Activated CD4-positive, alpha-beta T cell treated with anti-CD3 and anti-CD28 coated beads, Interleukin-2, amount 10 ng/mL, durations not matched to agents 24 days and 14 days (primary cell): ENCODE measurements at regions not wholly inside any gene's neighbourhood (a gene's known extent, or its start where the extent isn't known, plus 50 kb on each side); places are given as distances from the start of the nearest gene placed in this dataset.
"Not testable (repeated sequence)": the region's sequence is repeated elsewhere in the genome, so short reads cannot be mapped to it uniquely, and the experiment has no call there.

Experiments used
- DNase-seq: peaks from one replicate; pipeline ENCODE4 v3.0.0; 2022
- H3K27ac Mint-ChIP-seq: one replicate; pipeline ENCODE4 v1.8.0; 2022; ENCODE audit warnings: mild to moderate bottlenecking, mixed read lengths
- H3K27me3 Mint-ChIP-seq: one replicate; pipeline ENCODE4 v1.8.0; 2022; ENCODE audit warnings: mixed read lengths
- H3K36me3 Mint-ChIP-seq: one replicate; pipeline ENCODE4 v1.8.0; 2022; ENCODE audit warnings: low read depth, mild to moderate bottlenecking, mixed read lengths
- H3K4me1 Mint-ChIP-seq: one replicate; pipeline ENCODE4 v1.8.0; 2021; ENCODE audit warnings: mixed read lengths
- H3K4me3 Mint-ChIP-seq: one replicate; pipeline ENCODE4 v1.8.0; 2022; ENCODE audit warnings: mild to moderate bottlenecking, moderate library complexity, mixed read lengths
- H3K9me3 Mint-ChIP-seq: one replicate; pipeline ENCODE4 v1.8.0; 2021; ENCODE audit warnings: mixed read lengths
- intact Hi-C: fragments of 100-400 bp; cut with micrococcal nuclease; formaldehyde crosslinking; loops from one replicate; pipeline ENCODE4 v1.15.1; 2023

DNA sequence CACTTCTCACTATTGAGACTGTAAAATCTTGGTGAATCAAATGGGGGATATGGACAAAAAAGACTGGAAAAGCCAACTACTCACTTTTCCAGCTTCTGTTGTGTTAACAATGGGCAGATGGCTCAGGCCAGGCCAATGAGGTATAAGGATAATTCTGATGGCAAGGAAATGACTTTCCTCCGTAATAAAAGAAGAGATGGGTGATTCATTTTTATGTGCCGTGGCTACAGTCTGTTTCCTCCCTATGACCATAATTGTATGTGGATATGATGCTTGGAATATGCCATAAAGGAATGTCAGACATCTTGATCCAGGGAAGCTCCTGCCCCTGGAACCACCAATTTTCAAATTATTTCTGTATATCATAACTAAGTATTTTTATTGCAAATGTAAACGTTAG is 406.8 kb downstream of the CCDC85A start:
- intact Hi-C loops = no loop called here
- H3K36me3 Mint-ChIP-seq = no peaks in the 10 kb centered on the region
- H3K27me3 Mint-ChIP-seq = no peaks in the 10 kb centered on the region
- no peaks in the 10 kb centered on the region for H3K4me1 Mint-ChIP-seq
- no peaks in the 10 kb centered on the region for H3K9me3 Mint-ChIP-seq
- no peak overlapping the region for H3K27ac Mint-ChIP-seq
- H3K4me3 Mint-ChIP-seq = no peak overlapping the region
- DNase-seq = no peak

DNA sequence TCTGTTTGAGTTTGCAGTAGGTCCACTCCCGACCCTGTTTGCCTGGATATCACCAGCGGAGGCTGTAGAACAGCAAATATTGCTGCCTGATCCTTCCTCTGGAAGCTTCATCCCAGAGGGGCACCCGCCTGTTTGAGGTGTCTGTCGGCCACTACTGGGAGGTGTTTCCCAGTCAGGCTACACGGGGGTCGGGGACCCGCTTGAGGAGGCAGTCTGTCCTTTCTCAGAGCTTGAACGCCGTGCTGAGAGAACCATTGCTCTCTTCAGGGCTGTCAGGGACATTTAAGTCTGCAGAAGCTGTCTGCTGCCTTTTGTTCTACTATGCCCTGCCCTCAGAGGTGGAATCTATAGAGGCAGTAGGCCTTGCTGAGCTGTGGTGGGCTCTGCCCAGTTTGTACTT is 422.3 kb downstream of the CCDC85A start:
- H3K9me3 Mint-ChIP-seq, H3K4me1 Mint-ChIP-seq, DNase-seq, H3K36me3 Mint-ChIP-seq, H3K27me3 Mint-ChIP-seq, H3K27ac Mint-ChIP-seq, intact Hi-C loops, H3K4me3 Mint-ChIP-seq: not testable (repeated sequence)

DNA sequence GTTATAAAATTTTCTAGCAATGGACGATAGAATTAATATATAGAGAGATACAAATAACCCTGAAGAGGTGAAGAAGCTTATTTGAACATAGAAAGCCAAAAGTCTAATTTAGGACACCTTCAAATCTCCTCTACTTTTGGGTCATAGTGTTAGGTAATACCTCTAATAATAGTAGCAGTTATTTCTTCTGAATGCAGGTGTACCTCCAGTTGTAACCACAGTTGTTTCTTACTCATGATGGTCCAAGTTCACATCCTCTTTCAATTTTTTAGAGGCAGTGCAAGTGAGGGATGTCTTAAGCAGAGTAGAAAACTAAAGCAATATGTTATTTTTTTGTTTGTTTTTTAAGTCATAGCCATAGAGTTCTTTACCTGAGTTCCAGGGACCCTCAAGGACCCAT is 429.5 kb downstream of the CCDC85A start:
- Mint-ChIP-seq H3K4me1 (no peaks in the 10 kb centered on the region), H3K4me3 (no peak overlapping the region), H3K27me3 (no peaks in the 10 kb centered on the region), H3K9me3 (no peaks in the 10 kb centered on the region), H3K27ac (no peak overlapping the region), H3K36me3 (no peaks in the 10 kb centered on the region)
- intact Hi-C loops = no loop called here
- no peak for DNase-seq

DNA sequence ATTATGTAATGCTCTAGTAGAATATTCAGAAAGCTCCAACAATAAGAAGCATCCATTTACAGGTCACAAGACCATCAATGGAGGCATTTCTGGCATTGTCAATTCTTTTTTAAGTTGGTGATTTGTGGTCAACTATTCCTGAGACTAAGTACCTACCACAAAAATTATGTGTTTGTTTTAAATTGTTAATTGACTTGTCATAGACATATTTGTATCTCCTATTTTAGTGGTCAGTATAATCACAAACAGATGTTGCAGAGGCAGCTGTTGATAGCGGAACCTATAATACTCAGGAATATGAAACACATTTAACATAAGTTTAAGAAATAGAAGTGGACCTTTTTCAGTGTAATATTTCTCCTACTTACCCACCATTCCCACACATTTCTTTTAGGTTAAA is 430.1 kb downstream of the CCDC85A start:
- intact Hi-C loops = no loop called here
- DNase-seq = no peak
- Mint-ChIP-seq H3K4me1 (no peaks in the 10 kb centered on the region), H3K27me3 (no peaks in the 10 kb centered on the region), H3K9me3 (no peaks in the 10 kb centered on the region), H3K27ac (no peak overlapping the region), H3K4me3 (no peak overlapping the region), H3K36me3 (no peaks in the 10 kb centered on the region)

DNA sequence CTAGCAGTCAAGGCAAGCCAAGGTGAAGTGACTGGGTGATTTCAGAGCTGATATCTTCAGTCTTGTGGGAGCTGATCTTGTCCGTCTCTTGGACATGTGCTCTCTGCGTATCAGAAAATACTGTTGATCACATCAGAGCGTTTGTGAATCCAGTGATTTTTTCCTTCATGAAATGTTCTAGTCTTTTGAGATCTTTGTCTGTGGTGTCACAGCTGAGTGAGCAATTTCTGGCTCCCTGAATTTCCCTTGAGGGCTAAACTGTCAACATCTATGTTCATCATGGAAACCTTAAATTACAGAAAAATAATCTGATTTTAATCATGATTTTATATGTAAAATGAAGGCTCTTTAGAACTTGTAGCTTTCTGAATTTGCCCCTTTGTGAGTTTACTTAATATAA is 432.0 kb downstream of the CCDC85A start:
- H3K9me3 Mint-ChIP-seq = peaks cover under 1% of the 10 kb centered on the region
- H3K4me1 Mint-ChIP-seq = no peaks in the 10 kb centered on the region
- no peak overlapping the region for H3K4me3 Mint-ChIP-seq
- intact Hi-C loops = no loop called here
- DNase-seq = no peak
- H3K36me3 Mint-ChIP-seq = no peaks in the 10 kb centered on the region
- no peaks in the 10 kb centered on the region for H3K27me3 Mint-ChIP-seq
- no peak overlapping the region for H3K27ac Mint-ChIP-seq

DNA sequence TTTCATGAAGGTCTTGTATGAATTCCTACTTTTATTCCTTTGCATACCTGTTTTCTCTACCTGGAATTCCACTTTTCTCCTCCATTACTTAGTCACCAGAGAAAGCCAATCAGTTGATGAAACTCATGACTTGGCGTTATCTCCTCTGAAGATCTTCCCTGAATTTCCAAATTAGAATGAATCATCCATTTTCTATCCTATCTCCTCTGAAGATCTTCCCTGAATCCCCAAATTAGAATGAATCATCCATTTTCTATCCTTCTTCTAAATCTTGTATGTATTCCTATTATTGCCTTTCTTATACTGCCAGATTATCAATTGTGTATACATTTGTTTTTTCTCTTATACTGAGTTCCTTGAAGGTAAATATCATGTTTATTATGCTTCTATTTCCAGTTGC is 440.4 kb downstream of the CCDC85A start:
- Mint-ChIP-seq H3K4me3 (no peak overlapping the region), H3K9me3 (peaks cover 11% of the 10 kb centered on the region), H3K27ac (no peak overlapping the region), H3K4me1 (no peaks in the 10 kb centered on the region), H3K36me3 (no peaks in the 10 kb centered on the region), H3K27me3 (no peaks in the 10 kb centered on the region)
- intact Hi-C loops = no loop called here
- no peak for DNase-seq

DNA sequence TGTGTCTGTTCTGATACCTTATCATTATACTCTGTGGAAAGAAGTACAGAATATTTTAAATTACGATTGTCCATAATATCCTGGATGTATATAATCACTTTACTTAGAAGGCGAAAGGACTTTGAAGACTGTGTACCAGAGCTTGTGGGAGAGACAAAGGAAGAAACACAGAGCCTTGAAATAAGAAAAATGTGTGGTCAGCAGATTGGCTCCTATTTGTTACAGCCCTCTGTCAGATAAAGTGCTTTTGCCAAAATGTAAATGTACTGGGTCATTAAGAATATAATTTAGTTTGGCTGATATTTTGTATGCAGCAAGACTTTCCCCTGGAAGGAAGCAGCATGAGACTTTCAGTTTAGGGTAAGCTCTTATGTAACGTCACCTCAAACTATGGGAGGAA is 443.1 kb downstream of the CCDC85A start:
- Mint-ChIP-seq H3K27me3 (no peaks in the 10 kb centered on the region), H3K36me3 (no peaks in the 10 kb centered on the region), H3K4me1 (no peaks in the 10 kb centered on the region), H3K4me3 (no peak overlapping the region), H3K27ac (no peak overlapping the region), H3K9me3 (peaks cover 3% of the 10 kb centered on the region)
- DNase-seq = no peak
- intact Hi-C loops = no loop called here

DNA sequence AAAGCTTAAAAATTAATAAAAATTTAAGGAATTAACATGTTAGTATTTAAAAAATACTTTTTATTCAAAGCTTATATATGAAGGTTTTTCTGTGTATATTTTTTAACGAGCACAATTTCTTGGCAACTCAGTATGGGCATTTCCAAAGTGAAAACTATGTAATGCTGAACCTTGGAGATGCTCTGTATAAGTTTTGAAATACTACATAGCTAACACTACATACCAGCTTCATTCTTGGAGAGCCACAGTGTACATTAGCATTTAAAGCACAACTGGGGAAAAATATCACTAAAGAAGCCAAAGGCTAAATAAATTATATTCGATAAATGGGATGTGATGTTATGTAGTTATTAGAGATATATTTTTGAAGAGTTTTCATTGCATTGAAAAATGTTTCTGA is 446.5 kb downstream of the CCDC85A start:
- no peak overlapping the region for H3K4me3 Mint-ChIP-seq
- no peaks in the 10 kb centered on the region for H3K4me1 Mint-ChIP-seq
- DNase-seq = no peak
- no peaks in the 10 kb centered on the region for H3K36me3 Mint-ChIP-seq
- intact Hi-C loops = no loop called here
- peaks cover 7% of the 10 kb centered on the region for H3K9me3 Mint-ChIP-seq
- no peak overlapping the region for H3K27ac Mint-ChIP-seq
- H3K27me3 Mint-ChIP-seq = no peaks in the 10 kb centered on the region

DNA sequence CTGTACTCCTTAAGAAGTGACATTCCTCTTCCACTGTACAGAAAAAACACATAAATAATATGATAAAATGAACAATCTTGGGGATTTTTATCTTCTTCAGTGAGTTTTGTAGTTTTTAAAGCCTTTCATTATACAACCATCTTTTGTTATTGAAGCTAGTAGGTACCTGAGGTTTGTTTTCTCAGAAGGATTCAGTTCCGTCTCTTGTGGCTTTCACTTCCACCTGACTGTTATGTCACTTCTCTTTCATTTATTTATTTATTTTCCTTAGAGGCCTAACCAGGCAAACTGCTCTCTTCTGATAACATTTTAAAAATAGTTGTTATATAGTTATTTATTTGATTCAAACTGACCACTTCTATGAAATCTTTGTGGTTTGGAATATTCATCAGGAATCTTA is 464.2 kb downstream of the CCDC85A start:
- no peak for DNase-seq
- Mint-ChIP-seq H3K27ac (no peak overlapping the region), H3K27me3 (no peaks in the 10 kb centered on the region), H3K36me3 (no peaks in the 10 kb centered on the region), H3K4me1 (no peaks in the 10 kb centered on the region), H3K9me3 (peaks cover 4% of the 10 kb centered on the region), H3K4me3 (no peak overlapping the region)
- intact Hi-C loops = no loop called here

DNA sequence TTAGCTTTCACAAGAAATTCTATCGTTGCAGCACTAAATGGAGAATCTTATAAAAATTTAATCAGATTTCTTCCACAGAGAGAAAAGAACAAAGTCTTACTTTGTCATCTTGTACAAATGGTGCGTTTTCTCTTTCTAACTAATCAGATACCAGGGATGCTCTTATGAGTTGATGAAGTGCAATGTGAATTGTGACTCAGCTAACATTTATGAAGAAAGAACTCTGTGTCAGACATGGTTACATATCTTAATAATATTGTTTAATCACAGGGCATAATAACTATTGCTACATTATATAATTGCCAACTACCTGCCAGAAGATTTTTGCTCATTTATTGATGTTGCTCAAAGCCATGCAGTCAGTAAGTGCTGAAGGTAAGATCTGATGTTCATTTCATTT is 465.0 kb downstream of the CCDC85A start:
- intact Hi-C loops = no loop called here
- Mint-ChIP-seq H3K27ac (no peak overlapping the region), H3K36me3 (no peaks in the 10 kb centered on the region), H3K27me3 (no peaks in the 10 kb centered on the region), H3K9me3 (peaks cover 4% of the 10 kb centered on the region), H3K4me1 (no peaks in the 10 kb centered on the region), H3K4me3 (no peak overlapping the region)
- no peak for DNase-seq

DNA sequence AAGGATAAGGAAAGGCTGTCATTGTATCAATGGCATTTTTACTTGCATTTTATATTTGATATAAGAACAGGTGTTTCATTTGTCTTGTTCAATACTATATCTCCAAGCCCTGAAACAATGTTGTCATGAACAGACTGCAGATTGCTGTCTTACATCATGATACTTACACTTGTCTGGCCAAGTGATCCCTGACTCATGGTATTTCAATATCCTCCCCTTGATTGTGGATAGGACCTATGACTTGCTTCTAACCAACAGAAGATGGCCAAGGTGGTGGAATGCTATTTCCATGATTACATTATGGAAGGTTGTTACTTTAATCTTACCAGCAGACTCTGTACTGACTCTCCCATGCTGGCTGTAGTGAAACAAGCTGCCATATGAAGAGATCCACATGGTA is 471.1 kb downstream of the CCDC85A start:
- H3K4me1 Mint-ChIP-seq = no peaks in the 10 kb centered on the region
- H3K27me3 Mint-ChIP-seq = no peaks in the 10 kb centered on the region

DNA sequence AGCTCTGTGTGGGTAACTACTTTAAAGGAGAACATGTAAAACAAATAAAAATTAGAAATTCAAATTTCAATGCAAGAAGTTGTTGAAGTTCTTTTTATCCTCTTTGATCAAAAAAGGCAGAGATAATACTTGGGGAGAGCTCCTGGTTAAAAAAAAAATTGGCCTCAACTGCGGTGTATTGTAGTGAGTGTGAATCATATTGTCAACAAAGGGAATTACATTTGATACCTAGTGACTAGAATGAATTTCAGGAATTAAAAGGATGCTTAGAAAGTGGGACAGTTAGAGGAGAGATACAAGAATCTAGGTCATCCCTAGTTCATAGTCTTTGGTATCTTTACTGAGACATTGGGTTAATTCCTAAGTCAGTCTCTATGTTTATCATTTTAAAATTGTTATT is 473.0 kb downstream of the CCDC85A start:
- peaks cover 8% of the 10 kb centered on the region for H3K9me3 Mint-ChIP-seq
- no peak overlapping the region for H3K27ac Mint-ChIP-seq
- H3K4me3 Mint-ChIP-seq = no peak overlapping the region
- no peaks in the 10 kb centered on the region for H3K4me1 Mint-ChIP-seq
- no peaks in the 10 kb centered on the region for H3K36me3 Mint-ChIP-seq
- H3K27me3 Mint-ChIP-seq = no peaks in the 10 kb centered on the region
- intact Hi-C loops = no loop called here
- no peak for DNase-seq

More for the DNA sequence above, 471.1 kb downstream of the CCDC85A start:
- no peak for DNase-seq
- Mint-ChIP-seq H3K9me3 (peaks cover 8% of the 10 kb centered on the region), H3K36me3 (no peaks in the 10 kb centered on the region), H3K4me3 (no peak overlapping the region), H3K27ac (no peak overlapping the region)
- intact Hi-C loops = no loop called here

DNA sequence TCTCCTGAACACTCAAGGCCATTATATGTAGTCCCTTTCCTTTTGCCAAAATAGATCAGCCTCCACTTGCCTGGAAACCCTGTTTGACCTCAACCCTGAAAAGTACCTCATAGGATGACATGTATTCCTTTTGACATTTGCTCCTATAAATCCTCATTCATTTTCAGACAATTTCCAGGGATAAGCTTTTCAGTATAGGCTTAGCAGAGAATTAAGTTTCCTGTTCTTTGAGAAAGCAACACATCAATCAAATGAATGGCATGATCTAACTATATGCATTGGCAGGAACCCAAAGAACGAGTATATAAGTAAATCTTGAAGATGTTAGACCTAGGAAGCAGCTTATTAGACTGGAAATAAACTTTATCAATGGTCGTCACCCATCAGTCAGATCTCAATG is 483.0 kb downstream of the CCDC85A start:
- H3K27ac Mint-ChIP-seq = no peak overlapping the region

DNA sequence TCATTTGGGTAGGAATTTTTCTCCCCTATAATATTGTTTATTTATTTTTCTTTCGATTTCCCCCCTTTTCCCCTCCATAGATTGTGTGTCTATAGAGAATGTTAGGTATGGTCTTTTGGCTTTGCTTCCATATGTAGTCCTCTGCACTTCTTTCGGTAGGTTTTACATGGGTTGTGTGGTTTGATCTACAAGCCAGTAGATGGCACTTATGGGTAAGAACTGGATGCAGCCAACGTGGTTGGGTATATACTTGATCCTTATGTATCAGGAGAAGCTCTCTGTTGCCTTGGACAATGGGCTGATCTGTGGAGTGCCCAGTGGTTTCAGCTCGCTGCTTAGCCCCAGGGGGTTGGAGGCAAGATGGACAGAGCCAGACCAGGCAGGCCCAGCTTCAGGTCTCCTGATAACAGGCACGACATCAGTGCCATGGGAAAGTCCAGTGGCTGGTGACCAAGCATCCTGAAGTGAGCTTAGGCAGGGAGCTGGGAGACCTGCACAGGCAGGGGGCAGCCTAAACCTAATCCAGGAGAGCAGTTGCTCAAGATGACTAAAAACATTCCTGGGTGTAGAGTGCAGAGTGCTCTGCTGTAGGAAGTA is 488.3 kb downstream of the CCDC85A start:
- H3K4me3 Mint-ChIP-seq = no peak overlapping the region

More for the DNA sequence above, 483.0 kb downstream of the CCDC85A start:
- intact Hi-C loops = no loop called here
- no peaks in the 10 kb centered on the region for H3K4me1 Mint-ChIP-seq
- no peaks in the 10 kb centered on the region for H3K36me3 Mint-ChIP-seq
- H3K27me3 Mint-ChIP-seq = no peaks in the 10 kb centered on the region
- H3K4me3 Mint-ChIP-seq = no peak overlapping the region
- H3K9me3 Mint-ChIP-seq = peaks cover 6% of the 10 kb centered on the region
- DNase-seq = no peak

DNA sequence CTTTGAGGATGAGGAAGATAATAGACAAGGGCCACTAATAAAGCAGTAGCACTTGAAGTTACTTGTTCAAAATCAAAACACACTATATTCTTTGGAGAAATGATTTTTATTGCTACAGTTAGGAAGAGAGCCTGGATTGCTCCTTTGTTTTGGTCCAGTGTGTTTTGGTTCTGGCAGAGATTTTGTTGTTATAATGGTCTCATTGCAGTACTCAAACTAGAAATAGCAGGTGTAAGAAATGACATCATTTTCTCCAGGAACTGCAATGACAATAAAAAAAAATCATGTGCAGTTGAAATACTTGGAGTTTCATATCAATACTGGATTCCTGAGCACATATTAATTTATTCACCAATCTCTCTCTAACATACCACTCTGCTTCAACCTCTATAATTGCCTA is 490.3 kb downstream of the CCDC85A start:
- no peaks in the 10 kb centered on the region for H3K27me3 Mint-ChIP-seq
- no peak overlapping the region for H3K4me3 Mint-ChIP-seq
- no peak overlapping the region for H3K27ac Mint-ChIP-seq
- peaks cover 7% of the 10 kb centered on the region for H3K9me3 Mint-ChIP-seq
- no peaks in the 10 kb centered on the region for H3K36me3 Mint-ChIP-seq
- DNase-seq = no peak
- intact Hi-C loops = no loop called here
- H3K4me1 Mint-ChIP-seq = no peaks in the 10 kb centered on the region

More for the DNA sequence above, 488.3 kb downstream of the CCDC85A start:
- no peak overlapping the region for H3K27ac Mint-ChIP-seq
- no peaks in the 10 kb centered on the region for H3K4me1 Mint-ChIP-seq
- no peaks in the 10 kb centered on the region for H3K27me3 Mint-ChIP-seq
- H3K9me3 Mint-ChIP-seq = peaks cover 9% of the 10 kb centered on the region
- DNase-seq = no peak
- H3K36me3 Mint-ChIP-seq = no peaks in the 10 kb centered on the region
- intact Hi-C loops = no loop called here
